ENCODE measurements at regions not wholly inside any gene's neighbourhood (a gene's known extent, or its start where the extent isn't known, plus 50 kb on each side); places are given as distances from the start of the nearest gene placed in this dataset.
"Not testable (repeated sequence)": the region's sequence is repeated elsewhere in the genome, so short reads cannot be mapped to it uniquely, and the experiment has no call there.

DNA sequence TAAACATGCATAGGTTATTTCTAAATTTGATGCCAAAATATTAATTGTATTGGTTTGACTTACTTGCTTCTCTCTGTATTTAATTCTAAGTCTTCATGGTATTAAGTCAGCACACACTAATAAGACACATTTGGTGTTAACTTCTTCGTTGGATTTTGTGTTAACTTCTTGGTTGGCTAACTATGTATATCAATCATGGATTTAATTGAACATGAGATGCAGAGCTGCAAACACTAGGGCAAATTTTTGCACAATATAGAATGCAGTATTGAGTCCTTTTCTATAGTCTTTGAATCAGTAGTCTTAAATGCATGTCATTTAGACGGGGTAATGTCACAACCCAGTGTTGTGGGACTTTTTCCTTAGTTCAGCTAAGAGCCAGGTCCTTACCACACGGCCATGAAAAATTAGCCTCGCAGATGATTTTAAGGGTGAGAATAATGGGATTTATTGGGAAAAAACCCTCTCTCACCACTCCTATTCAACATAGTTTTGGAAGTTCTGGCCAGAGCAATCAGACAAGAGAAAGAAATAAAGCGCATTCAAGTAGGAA, 142.9 kb upstream of the TRIM24 start:
- no peak for DNase-seq (ENCODE audit: low spot score)

DNA sequence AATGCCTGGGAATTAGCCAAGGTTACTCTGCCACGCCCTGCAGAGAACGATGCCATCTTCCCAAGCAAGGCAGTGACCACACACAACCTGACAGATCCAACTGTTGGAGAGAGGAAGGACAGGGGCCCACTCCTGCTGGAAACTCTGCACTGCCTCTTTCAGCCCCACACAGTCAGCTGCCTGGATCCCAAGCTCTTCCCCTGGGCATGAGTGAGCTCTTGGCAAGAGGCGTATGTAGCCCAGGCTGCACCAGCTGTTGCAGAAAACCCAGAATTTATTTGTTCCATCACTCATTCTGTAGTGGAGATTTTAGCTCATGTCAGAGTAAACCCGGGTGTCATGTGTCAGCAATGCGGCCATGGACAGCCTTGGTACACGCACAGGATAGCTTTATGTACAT, 135.1 kb upstream of the TRIM24 start:
- no peak for DNase-seq (ENCODE audit: low spot score)

GRCh38 chr7:138325434-138325833, 134.6 kb upstream of the TRIM24 start:
- DNase-seq (ENCODE audit: low spot score), result no peak

GRCh38 chr7:138328215-138328614, 131.8 kb upstream of the TRIM24 start:
- no peak for DNase-seq (ENCODE audit: low spot score)

GRCh38 chr7:138332850-138333249, 127.2 kb upstream of the TRIM24 start:
- DNase-seq (ENCODE audit: low spot score), result not testable (repeated sequence)

DNA sequence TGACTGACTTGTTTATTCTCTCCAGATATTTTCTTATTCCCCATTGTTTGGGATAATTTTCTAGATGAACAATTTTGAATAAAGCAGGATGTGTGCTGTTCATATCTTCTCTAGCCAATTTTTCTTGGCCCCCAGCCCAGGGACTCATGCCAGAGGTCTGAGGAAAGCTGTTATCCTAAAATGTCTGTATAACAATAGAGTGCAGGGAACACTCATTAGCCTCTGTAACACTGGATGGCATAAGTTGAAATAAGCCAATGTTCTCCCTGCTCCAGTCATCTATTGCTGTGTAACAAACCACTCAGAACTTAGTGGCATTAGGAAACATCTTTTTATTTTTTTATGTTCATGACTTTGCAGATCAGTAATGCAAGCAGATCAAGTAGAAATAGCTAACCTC, 121.7 kb upstream of the TRIM24 start:
- DNase-seq (ENCODE audit: low spot score), result no peak

GRCh38 chr7:138339229-138339628, 120.8 kb upstream of the TRIM24 start:
- DNase-seq (ENCODE audit: low spot score), result not testable (repeated sequence)

DNA sequence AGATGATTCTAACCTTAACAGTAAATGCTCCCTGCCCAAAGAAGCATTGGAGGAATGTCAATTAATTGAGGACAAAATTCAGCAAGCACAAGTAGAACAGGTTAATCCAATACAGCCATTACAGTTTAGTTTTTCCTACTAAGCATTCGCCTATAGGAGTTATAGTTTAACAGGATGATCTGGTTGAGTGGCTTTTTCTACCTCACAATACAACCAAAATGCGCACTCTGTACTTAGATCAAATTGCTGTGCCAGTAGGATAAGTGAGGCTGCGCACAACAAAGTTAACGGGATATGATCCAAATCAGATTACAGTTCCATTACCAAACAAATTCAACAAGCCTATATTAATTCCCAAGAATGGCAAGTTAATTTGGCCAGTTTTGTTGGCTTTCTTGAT, 117.1 kb upstream of the TRIM24 start:
- no peak for DNase-seq (ENCODE audit: low spot score)

DNA sequence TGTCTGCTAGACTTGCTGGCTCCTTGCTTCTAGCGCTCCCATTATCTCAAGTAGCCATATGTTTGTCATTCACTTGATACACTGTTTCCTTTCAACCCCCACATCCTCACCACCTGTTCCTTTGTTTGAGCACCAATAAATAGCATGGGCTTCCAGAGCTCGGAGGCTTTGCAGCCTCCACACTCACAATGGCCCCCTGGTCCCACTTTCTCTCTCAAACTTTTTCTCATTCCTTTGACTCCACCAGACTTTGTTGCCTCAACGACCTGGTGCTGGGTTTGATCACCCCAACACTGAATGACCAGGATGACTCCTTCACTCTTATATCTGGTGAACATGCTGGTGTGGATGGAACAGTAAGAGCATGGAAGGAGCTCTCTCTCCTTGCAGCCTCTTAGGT, 114.5 kb upstream of the TRIM24 start:
- no peak for DNase-seq (ENCODE audit: low spot score)

DNA sequence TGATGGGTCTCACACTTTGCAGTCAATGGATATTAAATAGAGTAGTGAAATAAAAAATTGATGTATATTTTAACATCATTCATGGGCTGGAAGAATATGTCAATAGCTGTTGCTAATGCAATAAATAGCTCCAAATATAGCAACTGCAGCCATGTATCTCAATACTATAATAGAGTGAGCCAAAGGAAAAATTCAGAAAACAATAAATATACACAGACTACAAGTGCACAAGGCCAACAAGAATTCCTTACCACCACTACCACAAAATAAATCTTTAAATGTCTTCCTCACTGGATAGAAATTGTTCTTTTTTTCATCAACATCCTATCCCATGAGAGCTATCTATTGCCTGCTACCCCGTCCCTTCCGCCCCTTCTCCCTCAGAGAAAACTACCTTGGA, 113.1 kb upstream of the TRIM24 start:
- no peak for DNase-seq (ENCODE audit: low spot score)

GRCh38 chr7:138349841-138350700, 110.0 kb upstream of the TRIM24 start:
- no peak for DNase-seq (ENCODE audit: low spot score)

GRCh38 chr7:138350701-138351357, 109.2 kb upstream of the TRIM24 start:
- no peak for DNase-seq (ENCODE audit: low spot score)

DNA sequence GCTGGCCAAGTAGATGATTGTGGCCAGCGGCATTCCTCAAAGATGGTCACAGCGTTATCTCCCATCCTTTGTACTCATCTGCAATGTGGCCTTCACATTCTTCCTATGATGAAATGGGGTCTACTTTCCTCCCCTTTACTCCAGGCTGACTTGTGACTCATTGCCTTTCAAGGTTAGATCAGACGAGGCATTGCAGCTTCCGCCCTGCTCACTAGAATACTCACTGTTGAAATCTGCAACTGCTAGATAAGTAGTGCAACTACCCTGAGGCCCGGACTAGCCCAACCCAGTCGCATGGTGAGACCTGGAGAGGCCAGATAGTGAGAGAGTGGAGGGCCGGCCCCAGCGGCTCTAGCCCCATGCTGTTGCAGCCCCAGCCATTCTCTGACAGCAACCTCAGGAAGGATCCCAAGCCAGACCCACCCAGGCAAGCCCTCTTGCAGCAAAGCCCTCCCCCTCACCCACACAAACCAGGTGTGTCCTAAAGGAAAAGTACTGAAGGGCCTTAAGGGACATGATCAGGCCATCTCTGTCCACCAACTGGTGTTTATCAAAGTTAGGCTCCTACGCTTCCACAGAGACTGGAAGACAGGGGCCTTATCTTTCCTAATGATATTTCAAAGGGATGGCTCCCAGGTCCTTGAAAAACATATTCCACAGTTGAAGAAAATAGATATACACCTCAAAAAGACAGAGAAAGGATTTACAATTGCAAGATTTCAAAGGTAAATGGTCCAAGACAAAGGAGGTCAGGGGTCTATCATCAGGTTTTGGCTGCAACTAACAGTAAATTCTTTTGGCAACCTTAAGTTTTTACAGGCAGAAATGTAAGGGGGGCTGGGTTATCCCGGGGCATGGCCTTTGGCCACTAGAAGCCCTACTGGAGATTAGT, 107.2 kb upstream of the TRIM24 start:
- no peak for DNase-seq (ENCODE audit: low spot score)

DNA sequence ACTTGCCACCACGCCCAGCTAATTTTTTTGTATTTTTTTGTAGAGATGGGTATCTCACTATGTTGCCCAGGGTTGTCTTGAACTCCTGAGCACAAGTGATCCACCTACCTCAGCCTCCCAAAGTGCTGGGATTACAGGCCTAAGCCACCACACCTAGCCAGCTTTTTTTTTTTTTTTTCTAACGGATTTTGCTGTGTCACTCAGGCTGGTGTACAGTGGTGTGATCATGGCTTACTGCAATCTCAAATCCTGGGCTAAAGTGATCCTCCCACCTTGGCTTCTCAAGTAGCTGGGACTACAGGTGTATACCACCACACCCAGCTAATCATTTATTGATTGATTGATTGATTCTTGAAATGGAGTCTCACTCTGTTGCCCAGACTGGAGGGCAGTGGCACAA, 106.0 kb upstream of the TRIM24 start:
- no peak for DNase-seq (ENCODE audit: low spot score)

DNA sequence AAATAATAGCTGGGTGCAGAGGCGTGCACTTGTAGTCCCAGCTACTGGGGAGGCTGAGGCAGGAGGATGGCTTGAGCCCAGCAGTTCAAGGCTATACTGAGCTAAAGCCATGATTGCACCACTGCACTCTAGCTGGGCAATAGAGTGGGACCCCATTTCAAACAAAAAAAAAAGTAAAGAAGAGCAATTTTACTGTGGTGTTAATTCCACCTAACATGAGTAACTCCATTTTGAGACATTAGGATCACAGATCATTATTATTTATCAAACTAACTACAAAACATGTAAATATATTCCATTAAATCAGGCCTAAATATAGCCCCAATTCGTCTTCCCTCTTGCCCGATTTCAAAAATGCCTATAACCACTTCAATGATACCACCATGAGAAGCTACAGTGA, 104.8 kb upstream of the TRIM24 start:
- no peak for DNase-seq (ENCODE audit: low spot score)

- no peak for DNase-seq (ENCODE audit: low spot score)
These were observed 101.2 kb upstream of the TRIM24 start for GRCh38 chr7:138358850-138359341.

- DNase-seq (ENCODE audit: low spot score), result no peak
These were observed 100.0 kb upstream of the TRIM24 start for GRCh38 chr7:138359870-138360559.

GRCh38 chr7:138363721-138364120, 96.3 kb upstream of the TRIM24 start:
- no peak for DNase-seq (ENCODE audit: low spot score)

GRCh38 chr7:138366137-138366536, 93.9 kb upstream of the TRIM24 start:
- not testable (repeated sequence) for DNase-seq (ENCODE audit: low spot score)

DNA sequence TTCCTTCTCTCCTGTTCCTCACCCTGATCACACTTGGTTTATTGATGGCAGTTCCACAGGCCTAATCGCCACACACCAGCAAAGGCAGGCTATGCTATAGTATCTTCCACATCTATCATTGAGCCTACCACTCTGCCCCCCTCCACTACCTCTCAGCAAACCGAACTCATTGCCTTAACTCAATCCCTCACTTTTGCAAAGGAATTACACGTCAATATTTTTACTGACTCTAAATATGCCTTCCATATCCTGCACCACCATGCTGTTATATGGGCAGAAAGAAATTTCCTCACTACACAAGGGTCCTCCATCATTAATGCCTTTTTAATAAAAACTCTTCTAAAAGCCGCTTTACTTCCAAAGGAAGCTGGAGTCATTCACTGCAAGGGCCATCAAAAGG, 93.4 kb upstream of the TRIM24 start:
- DNase-seq (ENCODE audit: low spot score), result not testable (repeated sequence)

GRCh38 chr7:138369797-138370196, 90.3 kb upstream of the TRIM24 start:
- DNase-seq (ENCODE audit: low spot score), result no peak
